GM19238 (cell line): ENCODE measurements at regions not wholly inside any gene's neighbourhood (a gene's known extent, or its start where the extent isn't known, plus 50 kb on each side); places are given as distances from the start of the nearest gene placed in this dataset.
"Not testable (repeated sequence)": the region's sequence is repeated elsewhere in the genome, so short reads cannot be mapped to it uniquely, and the experiment has no call there.

Experiments
- DNase-seq: peaks from one replicate; pipeline ENCODE4 v3.0.0; 2011; ENCODE audit warnings: low spot score; ENCODE audit not compliant: insufficient read length

DNA sequence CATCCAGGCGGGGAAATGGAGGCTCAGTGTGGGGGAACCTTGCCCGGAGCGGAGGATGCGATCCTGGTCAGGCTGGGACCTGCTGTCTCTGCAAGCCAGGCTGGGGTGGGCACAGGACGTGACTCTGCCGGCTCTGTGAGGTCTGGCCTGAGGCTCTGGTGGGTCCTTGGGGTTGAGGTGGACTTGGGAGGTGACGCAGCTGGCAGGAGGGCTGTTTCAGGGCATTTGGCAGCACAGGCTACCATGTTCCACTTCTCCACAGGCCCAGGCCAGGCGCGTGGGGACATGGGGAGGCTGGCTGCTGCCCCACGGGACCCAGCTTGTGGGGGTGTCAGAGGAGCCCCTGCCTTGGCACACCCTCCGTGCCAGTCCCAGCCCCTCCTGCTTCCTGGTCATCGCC is 1199.7 kb downstream of the BRD1 start:
- no peak for DNase-seq

DNA sequence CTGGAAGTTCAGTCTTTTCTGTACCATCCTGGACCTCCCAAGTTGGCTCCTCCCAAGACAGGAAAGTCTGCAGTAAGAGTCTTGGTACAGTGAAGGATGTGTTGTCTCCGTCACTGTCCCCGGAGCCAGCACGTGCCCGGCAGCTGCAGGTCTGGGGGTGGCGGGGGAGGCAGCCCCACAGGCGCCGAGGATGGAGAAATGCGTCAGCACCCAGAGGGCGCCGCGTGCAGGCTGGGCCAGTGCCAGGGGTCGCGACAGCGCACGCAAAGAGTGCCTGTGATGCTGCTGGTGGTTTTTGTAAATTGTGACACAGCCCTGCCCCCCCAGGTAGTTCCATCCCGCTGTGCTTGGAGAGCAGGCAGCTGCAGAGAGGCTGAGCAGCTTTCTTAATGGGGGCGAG is 1200.5 kb downstream of the BRD1 start:
- no peak for DNase-seq

DNA sequence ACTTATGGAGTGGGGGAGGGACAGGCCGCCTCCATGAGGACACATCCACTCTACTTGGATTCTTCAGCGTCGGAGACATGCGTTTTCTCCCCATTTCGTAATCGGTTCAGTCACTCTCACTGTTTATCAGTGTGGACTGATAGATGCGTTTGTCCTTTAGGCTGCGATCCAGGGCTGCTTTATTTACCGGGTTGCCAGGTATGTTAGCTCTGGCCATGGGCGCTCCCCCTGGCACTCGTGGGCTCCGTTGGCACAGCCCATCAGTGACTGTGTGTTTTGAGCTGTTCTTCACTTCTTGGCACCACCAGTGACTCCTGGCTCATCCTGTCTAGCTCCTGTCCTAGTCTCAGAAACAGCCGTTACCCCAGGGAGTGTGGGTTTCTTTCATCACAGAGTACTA is 1203.3 kb downstream of the BRD1 start:
- DNase-seq, result no peak

DNA sequence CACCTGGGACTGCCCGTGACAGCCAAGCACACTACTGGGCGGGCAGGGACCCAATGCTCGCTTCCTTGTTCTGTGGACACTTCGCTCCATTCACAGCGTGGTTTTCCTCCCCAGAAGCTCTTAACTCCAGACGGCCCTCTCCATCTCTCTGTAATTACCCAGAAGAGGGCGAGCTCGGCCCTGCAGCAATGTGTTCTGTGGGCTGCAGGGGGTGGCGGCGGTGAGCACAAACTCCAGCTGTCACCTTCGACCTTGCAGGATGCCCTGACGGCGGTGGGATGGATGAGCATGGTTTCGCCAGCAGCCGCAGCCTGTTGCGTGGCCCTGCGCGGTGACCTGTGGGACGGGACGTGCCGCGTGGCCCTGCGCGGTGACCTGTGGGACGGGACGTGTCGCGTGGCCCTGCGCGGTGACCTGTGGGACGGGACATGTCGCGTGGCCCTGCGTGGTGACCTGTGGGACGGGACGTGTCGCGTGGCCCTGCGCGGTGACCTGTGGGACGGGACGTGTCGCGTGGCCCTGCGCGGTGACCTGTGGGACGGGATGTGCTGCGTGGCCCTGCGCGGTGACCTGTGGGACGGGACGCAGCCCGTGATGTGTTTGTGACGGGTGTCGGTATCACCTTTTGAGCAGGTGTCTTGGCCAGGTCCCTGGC is 1204.7 kb downstream of the BRD1 start:
- DNase-seq, result no peak

DNA sequence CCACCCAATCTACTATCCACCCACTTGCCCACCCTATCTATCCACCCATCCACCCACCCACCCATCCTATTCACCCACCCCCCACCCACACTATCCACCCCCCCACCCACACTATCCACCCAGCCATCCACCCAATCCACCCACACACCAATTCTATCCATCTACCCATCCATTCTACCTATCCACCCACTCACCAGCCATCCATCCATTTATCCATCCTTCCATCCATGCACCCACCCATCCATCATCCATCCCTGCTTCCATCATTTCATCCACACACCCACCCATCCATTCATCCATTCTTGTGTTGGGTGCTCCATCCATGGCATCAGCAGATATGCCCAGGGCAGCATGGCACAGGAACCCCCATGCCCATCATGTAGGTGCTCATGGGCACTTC is 1206.6 kb downstream of the BRD1 start:
- no peak for DNase-seq

DNA sequence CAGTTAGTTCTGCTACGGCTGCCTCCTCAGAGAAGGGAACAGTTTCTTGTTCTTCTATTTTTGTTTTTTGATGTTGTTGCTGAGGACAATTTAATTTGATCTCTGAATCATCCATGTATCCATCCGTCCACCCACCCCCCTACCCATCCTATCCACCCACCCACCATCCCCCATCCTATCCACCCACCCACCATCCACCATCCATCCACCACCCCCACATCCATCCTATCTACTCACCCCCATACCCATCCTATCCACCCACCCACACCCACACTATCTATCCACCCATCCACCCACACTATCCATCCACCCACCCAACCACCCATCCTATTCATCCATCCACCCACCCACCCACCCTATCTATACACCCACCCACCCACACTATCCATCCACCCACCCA is 1207.2 kb downstream of the BRD1 start:
- DNase-seq, result not testable (repeated sequence)

DNA sequence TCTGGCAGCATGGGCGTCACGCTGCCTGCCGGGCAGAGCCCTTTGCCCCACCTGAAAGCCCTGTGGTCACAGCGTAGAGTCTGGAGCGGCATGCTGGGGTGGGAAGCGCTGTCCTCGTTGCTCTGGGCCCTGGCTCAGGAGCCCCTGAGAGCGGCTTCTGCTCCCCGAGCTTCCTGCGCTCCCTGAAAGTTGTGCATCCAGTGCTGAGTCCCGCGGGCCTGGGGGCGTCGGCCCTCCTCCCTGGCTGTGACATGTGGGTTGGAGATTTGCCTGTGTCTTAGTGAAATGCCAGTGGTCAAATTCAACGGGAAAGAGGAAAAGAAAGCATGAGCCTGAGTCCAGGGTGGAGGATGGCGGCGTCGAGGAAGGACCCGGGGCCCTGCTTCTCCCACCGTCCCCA is 1208.0 kb downstream of the BRD1 start:
- no peak for DNase-seq

DNA sequence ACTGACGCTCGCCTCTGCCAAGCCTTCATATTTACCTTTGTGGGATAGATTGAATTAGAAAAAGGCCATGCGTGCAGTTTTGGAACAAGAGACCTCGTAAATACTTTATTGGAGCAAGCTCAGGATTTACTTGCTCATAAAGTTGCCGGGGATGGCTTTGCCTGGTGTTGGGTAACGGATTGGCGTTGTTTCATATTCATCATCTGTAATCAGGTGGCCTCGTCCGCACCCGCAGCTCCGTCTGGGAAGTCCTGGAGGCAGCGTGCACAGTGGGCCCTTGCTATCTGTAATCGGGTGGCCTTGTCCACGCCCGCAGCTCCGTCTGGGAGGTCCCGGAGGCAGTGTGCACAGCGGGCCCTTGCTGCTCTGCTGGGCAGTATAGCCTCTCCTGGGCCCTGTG is 1209.3 kb downstream of the BRD1 start:
- DNase-seq, result no peak

DNA sequence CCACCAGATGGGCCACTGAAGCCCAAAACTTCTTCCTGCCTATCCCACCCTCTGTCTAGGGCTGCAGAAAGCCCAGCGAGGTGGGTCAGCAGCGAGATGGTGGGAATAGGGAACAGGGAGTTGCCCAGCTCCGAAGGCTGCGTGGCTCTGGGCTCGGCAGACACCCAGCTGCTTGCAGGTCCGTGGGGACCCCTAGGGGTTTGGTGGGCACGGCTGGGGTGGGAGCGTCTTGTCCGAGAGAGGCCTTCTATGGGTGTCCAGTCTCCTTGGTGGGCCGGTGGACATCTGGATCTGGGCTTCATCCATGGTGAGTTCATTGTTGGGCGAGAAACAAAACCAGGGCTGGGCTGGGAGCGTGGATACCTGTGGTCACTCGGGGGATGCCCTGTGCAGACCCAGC is 1211.0 kb downstream of the BRD1 start:
- DNase-seq, result no peak

DNA sequence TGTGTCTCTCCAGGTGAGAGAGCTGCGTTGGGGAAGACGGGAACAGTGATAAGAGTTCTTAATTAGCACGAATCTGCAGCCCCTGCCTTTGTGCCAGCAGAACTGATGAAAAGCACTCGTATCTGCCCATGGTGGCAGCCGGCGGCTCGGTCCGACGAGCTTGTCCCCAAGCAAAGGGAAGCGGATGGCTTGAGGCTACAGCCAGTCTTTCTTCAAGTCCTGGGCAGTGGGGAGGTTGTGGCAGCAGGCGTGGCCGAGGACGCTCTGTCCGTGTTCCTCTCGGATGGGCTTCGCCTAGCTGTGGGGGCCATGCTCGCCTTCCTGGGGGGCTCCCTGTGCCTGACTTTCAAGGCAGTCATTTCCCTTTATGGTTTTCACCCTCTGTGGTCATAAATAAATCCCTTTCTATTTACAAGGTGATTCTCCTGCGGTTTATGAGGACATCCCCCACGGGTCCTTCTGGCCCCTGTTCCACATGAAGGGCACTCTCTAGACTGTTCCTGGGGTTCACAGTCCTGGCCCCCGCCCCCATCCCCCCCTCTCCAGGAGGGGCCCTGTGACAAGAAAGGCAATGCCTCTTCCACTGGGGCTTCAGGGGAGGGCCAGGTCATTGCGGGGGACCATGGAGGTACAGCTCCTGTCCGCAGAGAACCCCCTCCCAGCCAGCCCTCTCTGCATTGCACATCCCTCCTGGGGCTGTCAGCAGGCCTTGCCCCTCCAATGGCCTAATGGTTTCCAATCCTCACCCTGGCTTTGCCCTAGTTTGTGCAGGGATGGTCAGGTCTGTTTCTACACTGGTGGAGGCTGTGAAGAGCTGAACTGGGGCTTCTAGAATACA is 1212.3 kb downstream of the BRD1 start:
- no peak for DNase-seq

DNA sequence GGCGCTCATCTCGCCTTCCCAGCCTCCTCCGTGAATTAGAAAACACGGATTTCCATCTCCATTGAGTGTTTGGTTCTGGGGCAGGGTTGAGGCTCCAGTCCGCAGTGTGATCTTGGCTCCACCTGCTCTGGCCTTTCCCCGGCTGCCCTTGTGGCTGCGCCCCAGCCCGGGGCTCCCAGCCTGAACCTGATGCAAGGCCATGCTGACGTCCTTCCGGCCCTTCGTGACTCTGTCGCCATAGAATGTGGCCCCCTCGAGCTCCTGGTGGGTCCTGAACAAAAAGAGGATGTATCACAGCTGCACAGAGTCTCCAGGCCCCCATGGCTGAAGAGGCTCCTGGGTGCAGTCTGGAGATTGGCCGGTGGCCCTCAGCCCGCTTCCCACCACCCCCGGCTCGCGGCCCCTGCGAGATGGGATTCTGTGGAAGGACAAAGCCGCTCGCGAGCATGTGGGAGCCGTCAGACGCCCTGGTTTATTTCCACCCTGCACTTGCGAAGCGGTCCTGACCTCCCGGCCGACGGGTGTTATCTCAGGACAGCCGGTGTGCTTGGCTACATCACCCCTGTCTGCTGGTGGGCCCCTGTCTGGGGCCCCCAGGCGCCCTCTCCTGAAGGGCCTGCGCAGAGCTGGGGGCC is 1214.0 kb downstream of the BRD1 start:
- DNase-seq, result no peak

DNA sequence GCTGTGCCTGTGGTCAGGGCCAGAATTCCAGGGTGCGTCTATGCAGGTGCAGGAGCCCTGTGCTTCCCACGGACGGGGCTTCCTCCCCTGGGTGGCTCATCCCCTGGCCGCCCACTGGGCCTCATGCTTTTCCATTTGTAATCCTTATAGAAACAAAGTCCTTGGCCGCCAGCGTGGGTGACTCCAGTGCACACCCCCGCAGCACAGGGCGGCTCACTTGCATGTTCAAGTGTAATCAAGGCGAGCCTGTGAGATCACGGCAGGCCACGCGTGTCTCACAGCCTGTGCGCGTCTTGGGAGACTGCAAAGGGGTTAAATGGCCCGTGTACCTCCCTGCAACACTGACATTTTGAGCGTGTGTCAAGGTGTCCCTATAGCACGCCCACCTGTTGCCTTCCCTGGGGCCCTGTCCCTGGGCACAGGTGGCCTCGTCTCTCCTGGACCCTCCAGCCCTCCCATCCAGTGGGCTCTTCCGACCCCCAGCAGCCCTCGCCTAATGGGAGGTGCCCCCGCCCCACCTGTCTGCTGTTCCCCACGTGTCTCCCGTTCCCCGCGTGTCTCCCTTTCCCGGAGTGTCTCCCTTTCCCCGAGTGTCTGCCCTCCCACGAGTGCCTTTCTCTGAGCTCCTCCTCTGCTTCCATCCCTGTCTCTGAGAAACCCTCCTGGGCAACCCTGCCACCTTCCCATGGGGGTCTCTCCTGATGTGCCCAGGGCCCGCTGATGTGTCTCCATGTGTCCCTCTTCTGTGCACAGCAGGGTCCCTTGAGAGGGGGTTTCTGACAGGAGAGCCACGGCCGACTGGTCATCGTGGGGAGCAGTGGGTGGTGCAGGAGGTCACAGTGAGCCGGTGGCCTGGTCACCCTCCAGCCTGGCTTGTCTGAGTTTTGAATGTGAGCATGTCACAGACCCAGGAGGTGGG is 1215.3 kb downstream of the BRD1 start:
- no peak for DNase-seq

DNA sequence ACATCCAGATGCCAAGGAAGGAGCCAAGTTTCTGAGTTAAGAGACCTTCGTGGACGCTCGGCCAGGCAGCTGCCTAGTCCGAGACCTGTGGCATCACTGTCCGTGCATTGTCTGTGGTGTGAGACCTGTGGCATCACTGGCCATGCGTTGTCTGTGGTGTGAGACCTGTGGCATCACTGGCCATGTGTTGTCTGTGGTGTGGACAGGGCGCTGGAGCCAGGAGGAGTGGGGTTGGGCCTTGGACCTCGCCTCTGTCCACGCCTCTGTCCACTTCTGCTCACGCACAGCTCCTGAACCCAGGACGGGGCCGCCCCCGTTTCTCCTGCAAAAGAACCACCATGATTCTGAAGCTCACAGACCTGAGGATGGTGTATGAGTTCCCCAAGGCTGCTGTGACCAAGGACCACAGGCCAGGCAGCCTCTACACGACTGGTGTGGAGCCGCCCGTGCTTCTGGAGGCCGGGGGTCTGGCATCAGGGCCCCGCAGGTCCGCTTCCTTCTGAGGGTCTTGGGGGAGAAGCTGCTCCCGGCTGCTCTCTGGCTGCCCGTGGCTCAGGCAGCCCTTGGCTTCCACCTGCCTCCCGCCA is 1218.3 kb downstream of the BRD1 start:
- no peak for DNase-seq

DNA sequence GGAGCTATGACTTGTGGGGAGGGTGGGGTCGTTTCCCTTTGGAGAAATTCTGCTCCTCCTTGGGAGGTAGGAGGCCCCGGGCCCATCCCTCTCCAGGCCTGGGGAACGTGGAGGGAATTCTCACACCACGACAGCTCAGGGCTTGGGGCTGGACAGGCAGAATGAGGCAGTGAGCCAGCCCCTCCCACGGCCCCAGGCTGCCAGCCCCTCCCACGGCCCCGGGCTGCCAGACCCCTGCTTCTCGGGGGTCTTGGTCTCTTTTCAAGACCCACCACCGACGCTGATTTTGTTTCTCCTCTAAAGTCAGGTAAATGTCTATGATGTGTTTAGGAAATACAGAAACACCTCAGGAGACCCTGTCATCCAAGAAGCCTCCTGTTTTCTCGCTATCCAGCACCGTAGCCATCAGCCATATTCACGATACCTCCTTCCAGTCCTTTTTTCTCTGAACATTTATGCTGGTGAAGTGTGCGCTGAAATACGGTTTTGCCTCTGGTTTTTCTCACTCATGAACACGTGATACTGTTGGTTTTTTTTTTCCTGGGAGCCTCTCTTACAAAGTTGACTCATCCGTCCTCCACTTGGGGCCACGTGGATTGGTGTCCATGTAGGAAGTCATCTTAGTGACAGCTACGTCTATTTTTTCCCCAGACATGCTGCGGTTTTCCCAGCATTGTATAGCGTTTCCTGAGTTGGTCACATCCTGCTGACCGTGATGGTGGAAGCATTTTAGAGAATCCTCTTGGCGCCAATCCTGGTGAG is 1219.6 kb downstream of the BRD1 start:
- DNase-seq, result no peak

DNA sequence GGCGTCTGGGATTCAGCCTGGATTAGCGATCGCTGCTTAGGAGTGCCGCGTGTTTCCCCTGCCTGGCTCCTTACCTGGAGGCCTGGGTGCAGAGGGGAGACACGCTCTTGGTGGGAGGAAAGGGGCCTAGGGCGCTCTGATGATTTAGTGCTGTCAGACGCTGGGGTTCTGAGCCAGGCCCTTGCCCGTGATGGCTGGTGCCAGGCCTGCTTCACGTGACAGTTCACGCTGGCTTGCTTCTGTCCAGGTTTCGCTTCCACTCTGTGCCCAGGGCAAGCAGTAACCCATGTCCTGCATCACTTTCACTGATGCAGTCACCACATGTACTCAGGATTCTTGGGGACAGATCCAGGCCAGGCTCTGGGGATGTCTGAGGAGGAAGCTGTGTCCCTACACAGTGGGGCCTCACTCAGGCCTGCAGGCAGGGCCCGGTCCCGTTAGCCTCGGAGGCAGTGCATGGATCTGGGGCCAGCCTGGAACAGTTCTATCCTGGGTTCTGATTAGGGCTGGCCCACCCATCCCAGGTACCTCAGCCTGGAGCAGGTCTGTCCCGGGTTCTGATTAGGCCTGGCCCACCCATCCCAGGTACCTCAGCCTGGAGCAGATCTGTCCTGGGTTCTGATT is 1220.9 kb downstream of the BRD1 start:
- DNase-seq, result no peak

DNA sequence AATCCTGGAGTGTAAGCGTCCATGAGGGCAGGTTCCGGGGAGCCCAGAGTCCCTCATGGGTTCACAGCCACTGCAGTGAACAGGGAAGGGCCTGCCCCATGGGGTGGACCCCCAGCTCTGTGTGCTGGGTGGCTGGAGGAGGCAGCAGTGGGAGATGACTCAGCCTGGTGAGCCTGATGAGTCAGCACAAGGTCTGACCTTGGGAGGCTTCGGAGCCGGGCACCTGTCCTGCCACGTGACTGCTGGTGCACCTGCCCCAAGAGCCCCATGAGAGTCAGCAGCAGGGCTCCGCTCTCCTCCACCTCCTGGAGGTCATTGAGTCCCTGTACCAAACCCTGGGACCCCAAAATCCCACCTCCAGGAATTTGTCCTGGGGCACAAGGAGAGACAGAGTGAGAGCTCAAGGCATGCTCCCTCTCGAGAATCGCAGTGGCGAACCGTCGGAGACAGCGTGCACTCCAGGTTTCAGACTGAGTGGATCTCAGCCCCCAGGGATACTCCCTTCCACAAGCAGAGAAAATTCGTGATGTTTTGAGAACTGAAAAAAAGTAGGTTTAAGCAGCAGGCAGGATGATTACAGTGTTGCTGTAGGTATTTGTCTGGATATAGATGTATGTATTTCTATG is 1221.7 kb downstream of the BRD1 start:
- DNase-seq, result no peak

DNA sequence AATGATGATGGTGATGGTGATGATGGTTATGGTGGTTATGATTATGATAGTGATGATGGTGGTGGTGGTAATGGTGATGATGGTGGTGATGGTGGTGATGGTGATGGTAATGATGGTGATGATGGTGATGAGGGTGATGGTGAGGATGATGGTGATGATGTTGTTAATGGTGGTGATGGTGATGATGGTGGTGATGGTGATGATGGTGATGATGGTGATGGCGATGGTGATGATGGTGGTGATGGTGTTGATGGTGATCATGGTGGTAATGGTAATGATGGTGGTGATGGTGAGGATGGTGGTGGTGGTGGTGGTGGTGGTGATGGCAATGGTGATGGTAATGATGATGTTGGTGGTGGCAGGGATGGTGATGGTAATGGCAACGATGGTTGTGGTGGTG is 1222.5 kb downstream of the BRD1 start:
- DNase-seq, result no peak

DNA sequence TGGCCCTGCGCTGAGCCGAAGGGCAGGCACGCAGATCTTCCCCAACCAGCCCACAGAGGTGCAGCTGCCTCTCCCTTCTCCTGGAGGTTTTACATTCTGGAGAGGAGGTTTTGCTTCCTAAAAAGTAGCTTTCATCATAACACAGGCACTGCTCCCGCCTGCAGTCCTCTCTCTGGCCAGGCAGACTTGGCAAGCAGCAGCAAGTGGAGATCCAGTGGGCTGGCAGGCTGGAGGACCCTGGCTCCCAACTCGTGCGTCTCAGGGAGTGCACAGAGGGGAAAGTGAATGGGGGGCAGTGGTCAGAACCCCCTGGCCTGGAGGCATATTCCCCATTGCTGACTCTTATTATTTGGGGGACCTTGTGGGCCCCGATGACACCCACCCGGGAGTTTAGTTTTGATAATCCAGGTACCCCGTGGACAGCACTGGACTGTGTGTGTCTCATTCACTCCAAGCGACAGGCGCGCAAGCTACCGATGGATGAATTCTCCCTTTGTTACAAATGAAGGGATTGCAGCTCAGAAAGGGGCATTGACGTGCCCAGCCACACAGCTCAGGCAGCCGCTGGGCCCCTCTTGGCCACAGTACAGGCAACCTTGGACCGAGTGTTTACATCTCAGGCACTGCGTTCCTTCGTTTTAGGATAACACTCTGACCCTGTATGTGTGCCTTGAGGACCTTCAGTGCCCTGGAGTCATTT is 1223.9 kb downstream of the BRD1 start:
- no peak for DNase-seq
